ENCODE measurements at regions not wholly inside any gene's neighbourhood (a gene's known extent, or its start where the extent isn't known, plus 50 kb on each side); places are given as distances from the start of the nearest gene placed in this dataset.

DNA sequence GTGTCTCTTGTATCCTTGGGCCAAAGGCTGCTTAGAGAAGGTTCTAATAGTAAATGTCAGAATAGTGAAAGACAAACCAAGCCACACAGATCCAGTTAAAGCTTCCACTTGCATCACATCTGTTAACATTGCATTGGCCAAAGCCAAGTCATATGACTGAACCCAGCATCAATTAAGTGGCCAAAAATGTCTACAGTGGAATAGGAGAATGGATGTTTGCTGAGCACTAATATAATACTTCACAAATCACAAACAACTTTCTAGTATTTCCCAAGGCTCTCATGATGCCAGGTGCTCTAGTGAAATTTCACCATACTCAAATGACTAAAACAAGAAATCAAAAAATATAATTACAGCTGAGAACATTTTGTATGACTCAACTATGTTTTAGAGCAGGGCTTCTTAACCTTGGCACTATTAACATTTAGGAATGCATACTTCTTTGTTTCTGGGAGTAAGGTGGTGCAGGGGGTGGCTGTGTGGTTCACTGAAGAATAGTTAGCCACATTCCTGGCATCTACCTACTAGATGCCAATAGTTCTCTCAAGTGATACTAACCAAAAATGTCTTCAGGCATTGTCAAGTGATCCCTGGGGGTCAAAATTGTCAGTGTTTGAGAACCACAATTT, 148.0 kb upstream of the SPTLC3 start:
- DNase-seq (ENCODE audit: extremely low read depth in 1 of 11, low read depth in 9 of 11, low spot score in 4 of 11) = no peak

- no peak for DNase-seq (ENCODE audit: extremely low read depth in 1 of 11, low read depth in 9 of 11, low spot score in 4 of 11)
Observed at GRCh38 chr20:12869669-12870068, 139.1 kb upstream of the SPTLC3 start.

- no peak for DNase-seq (ENCODE audit: extremely low read depth in 1 of 11, low read depth in 9 of 11, low spot score in 4 of 11)
Observed at GRCh38 chr20:12870588-12870987, 138.2 kb upstream of the SPTLC3 start.

GRCh38 chr20:12874933-12875332, 133.8 kb upstream of the SPTLC3 start:
- no peak for DNase-seq (ENCODE audit: extremely low read depth in 1 of 11, low read depth in 9 of 11, low spot score in 4 of 11)

- DNase-seq (ENCODE audit: extremely low read depth in 1 of 11, low read depth in 9 of 11, low spot score in 4 of 11) = no peak
Observed at GRCh38 chr20:12875510-12875909, 133.3 kb upstream of the SPTLC3 start.

DNA sequence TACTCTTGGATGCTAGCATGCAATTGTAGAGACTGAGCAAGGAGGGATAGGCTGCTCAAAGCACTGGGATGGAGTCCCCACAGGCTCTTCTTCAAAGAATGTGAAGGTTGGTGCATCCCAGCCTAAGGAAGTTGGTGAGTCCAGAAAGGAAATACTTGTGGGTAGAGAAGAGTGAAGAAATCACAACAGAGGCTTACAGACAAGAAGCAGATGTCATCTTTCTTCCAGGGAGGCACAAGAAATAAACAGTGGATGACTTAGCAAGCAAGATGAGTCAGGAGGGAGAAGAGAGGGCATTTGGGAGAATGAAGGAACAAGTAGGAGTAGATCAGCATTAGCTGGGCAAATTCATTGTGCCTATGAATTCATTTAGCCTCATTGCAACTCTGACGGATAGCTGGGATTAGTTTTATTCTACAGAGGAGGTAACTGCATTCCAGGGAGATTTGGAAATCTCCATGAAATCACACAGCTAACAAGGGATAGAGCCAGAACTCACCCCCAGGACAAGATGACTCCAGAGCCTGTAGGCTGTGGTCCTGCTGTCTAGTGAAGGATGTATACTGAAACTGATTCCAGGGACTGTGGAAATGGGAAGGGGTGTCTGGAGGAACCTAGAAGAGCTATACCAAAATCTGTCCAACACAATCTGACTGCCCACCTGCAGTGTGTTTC, 125.8 kb upstream of the SPTLC3 start:
- DNase-seq (ENCODE audit: extremely low read depth in 1 of 11, low read depth in 9 of 11, low spot score in 4 of 11) = no peak

GRCh38 chr20:12883507-12883885, 125.3 kb upstream of the SPTLC3 start:
- no peak for DNase-seq (ENCODE audit: extremely low read depth in 1 of 11, low read depth in 9 of 11, low spot score in 4 of 11)

DNA sequence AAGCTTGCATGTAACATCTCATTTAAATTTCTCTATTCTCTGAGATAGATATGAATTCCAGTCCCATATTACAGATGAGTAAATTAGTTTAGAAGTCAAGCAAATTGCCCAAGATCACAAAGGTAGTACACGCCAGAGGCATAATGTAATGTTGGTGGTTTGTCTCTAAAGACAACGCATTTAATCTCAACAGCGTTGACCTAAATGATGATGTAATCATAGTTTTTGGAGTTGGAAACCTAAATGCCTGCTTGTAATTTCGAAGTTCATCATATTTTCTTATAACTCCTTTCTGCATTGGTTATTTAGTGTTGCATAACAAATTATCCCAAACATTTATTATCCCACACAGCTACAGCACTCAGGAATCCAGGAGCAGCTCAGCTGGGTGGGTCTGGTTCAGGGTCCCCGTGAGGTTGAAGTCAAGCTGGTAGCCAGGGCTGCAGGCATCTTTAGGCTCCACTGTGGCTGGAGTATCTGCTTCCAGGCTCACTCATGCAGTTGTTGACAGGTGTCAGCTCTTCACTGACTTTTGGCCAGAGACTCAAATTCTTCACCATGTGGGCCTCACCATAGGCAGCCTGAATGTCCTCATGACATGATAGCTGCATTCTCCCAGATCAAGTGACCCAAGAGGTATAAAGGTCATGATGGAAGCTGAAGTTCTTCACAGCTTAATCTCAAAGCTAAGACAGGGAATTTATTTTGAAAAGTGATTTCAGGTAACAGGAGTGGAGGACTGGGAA, 122.0 kb upstream of the SPTLC3 start:
- DNase-seq (ENCODE audit: extremely low read depth in 1 of 11, low read depth in 9 of 11, low spot score in 4 of 11) = no peak

DNA sequence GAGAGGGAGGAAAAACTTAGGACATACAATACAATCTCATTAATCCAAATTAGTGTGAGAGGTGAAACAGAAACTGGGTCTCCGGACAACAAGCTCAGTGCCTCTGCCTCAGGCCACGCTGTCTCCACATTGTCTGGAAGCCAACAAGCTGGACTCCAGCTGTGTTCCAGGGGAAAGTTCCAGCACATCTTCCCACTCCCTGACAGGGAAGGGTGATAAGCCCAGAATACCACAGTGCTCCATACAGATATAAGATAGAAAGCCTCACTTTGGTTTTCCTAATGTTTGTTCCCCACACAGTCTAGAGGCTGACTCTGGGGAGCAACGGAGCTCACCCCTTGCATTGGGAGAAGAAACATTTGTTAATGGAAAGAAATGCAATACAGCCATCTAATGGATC, 117.1 kb upstream of the SPTLC3 start:
- DNase-seq (ENCODE audit: extremely low read depth in 1 of 11, low read depth in 9 of 11, low spot score in 4 of 11) = no peak

DNA sequence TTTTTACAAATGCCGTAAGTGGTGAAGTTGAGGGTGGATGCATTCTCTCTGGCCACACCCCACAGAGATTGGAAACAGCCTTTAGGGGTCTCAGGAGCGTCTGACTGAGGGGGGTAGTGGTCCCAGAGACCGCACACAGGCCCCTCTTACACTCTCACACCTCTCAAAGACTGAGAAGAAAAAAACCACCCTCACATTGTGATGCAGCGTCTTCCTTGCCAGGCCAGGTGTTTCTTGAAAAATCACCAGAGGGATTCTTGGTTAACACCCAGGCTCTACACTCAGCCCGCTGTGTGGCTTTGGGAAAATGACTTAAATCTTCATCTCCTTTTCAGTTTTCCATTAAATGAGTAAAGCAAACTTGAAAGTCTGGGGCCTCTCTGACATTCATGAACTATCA, 115.8 kb upstream of the SPTLC3 start:
- no peak for DNase-seq (ENCODE audit: extremely low read depth in 1 of 11, low read depth in 9 of 11, low spot score in 4 of 11)

GRCh38 chr20:12893653-12894052, 115.1 kb upstream of the SPTLC3 start:
- no peak for DNase-seq (ENCODE audit: extremely low read depth in 1 of 11, low read depth in 9 of 11, low spot score in 4 of 11)

DNA sequence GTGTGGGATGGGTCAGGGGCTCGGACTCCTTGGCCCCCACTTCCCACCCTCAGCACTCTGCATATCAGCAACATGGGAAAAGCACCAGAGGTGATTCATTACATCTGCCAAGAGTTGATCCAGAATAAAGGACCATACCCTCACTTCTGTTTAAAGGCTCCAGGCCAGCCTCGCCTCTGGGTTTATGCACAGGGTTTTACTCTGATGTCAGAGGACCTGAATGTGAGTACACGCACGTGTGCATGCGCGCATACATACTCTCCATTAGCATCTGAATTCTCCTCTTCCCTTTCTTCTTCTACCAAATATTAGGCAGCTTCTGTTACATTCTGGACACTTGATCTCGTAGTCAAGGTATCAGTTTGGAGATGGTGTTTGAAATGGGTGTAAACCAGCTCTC, 114.7 kb upstream of the SPTLC3 start:
- no peak for DNase-seq (ENCODE audit: extremely low read depth in 1 of 11, low read depth in 9 of 11, low spot score in 4 of 11)

GRCh38 chr20:12896180-12896579, 112.6 kb upstream of the SPTLC3 start:
- DNase-seq (ENCODE audit: extremely low read depth in 1 of 11, low read depth in 9 of 11, low spot score in 4 of 11) = no peak

DNA sequence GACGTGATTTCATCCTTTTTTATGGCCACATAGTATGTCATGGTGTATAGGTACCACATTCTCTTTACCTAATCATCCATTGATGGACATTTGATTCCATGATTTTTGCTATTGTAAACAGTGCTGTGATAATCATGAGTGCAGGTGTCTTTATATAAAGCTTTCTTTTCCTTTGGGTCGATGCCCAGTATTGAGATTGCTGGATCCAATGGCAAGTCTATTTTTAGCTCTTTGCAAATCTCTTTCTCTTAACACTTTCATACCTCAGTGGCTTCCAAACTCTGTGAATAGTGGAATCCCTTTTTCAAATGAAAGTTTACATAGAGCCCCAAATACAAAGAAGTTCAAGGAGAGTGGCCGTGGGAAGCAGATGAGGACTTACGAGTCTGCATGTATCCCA, 105.8 kb upstream of the SPTLC3 start:
- no peak for DNase-seq (ENCODE audit: extremely low read depth in 1 of 11, low read depth in 9 of 11, low spot score in 4 of 11)

GRCh38 chr20:12906361-12906760, 102.4 kb upstream of the SPTLC3 start:
- DNase-seq (ENCODE audit: extremely low read depth in 1 of 11, low read depth in 9 of 11, low spot score in 4 of 11) = peak in 3 of 11 donors; percentile 6 to 21 (median 18)

DNA sequence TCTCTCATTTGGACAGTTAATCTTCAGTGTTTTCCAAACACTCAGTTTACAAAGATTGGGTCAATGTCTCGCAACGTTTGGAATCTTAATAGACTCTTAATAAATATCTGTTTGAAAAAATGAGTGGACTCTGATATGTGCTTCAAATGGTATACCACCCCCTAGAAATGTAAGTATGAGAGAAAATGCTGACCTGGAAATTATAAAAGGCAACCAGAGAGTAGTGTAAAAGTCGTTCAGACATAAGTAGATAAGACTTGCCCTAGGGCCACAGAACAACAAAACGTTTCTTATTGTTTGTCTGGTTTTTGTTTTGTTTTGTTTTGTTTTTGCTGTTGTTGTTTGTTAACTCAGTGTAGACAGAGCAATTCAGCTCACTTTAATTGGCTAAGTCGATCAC, 97.4 kb upstream of the SPTLC3 start:
- DNase-seq (ENCODE audit: extremely low read depth in 1 of 11, low read depth in 9 of 11, low spot score in 4 of 11) = no peak

GRCh38 chr20:12913781-12914443, 94.9 kb upstream of the SPTLC3 start:
- DNase-seq (ENCODE audit: extremely low read depth in 1 of 11, low read depth in 9 of 11, low spot score in 4 of 11) = no peak

DNA sequence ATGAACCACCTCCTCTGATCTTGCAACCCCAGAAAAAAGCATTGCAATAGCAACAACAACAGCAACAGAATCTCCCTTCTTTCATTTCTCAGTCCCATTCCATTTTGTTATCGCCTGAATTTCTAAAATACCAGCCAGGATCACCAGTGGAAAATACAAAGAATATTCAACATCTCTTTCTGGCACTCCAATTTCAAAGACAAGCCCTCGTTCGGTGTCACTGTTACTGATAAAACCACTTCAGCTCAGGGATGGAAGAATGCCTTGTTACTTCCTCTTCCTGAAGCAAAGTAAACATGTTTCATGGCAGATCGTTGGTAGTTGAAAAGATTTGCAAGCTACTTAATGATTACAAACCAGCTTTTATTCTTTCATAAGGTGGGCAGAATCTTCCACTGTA, 94.0 kb upstream of the SPTLC3 start:
- DNase-seq (ENCODE audit: extremely low read depth in 1 of 11, low read depth in 9 of 11, low spot score in 4 of 11) = no peak

DNA sequence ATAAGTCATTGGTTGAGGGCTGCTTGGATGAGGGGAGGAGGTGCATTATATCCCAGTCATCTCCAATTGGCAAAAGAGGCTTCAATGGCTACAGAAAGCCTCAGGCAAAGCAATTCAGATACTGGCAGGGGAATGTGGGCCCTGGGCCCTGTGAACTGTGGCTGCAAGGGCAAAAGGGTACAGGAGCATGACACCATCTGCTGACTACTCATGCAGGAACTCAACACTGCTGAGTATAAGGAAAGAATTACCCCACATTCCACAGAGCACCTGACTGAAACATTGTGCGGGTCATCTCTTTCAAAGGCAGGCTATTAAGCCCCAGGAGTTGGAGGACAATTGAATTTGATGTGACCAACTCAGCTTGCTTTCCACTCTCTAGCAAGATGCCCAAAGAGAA, 92.1 kb upstream of the SPTLC3 start:
- peak in 8 of 11 donors; percentile 11 to 47 (median 30) for DNase-seq (ENCODE audit: extremely low read depth in 1 of 11, low read depth in 9 of 11, low spot score in 4 of 11)

DNA sequence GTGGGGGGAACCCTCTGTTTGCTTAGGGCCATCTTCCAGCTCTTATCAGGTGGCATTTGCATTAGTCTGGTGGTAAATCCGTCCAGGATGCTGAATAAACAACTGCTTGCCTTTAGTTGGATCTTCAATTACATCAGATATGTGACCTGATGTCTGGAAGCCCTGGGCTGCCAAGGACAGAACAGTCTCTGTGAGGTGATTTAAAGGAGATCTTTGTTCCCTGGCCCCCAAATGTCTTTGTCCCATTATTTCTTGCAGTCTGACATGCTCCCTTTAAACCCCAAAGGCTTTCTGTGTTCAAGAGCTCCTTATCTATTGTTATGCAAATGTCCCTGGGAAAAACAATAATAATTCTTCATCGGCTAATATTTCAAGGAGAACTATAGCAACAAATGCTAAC, 84.6 kb upstream of the SPTLC3 start:
- no peak for DNase-seq (ENCODE audit: extremely low read depth in 1 of 11, low read depth in 9 of 11, low spot score in 4 of 11)
